ENCODE measurements at regions not wholly inside any gene's neighbourhood (a gene's known extent, or its start where the extent isn't known, plus 50 kb on each side); places are given as distances from the start of the nearest gene placed in this dataset.
"Not testable (repeated sequence)": the region's sequence is repeated elsewhere in the genome, so short reads cannot be mapped to it uniquely, and the experiment has no call there.

GRCh38 chr3:118629821-118630220 is 404.8 kb downstream of the IGSF11 start:
- H3K36me3 Mint-ChIP-seq, result no peaks in the 10 kb centered on the region
- H3K27me3 Mint-ChIP-seq (ENCODE audit: low read depth in 3 of 3), result peaks cover 0 to 3% (median 2%) of the 10 kb centered on the region in 3 donors
- H3K9me3 Mint-ChIP-seq, result peaks cover 0 to 5% (median 0%) of the 10 kb centered on the region in 6 donors
- DNase-seq, result no peak
- H3K4me1 Mint-ChIP-seq, result no peaks in the 10 kb centered on the region
- H3K4me3 Mint-ChIP-seq, result no peak overlapping the region
- H3K27ac Mint-ChIP-seq, result no peak overlapping the region

- H3K4me3 Mint-ChIP-seq, result no peak overlapping the region
These were observed 398.9 kb downstream of the IGSF11 start for GRCh38 chr3:118635711-118636110.

GRCh38 chr3:118636841-118637240 is 397.8 kb downstream of the IGSF11 start:
- peaks cover 0 to 10% (median 2%) of the 10 kb centered on the region in 6 donors for H3K9me3 Mint-ChIP-seq
- H3K27me3 Mint-ChIP-seq (ENCODE audit: low read depth in 3 of 3), result no peaks in the 10 kb centered on the region
- H3K4me1 Mint-ChIP-seq, result no peaks in the 10 kb centered on the region
- DNase-seq, result no peak
- H3K36me3 Mint-ChIP-seq, result no peaks in the 10 kb centered on the region
- H3K27ac Mint-ChIP-seq, result no peak overlapping the region
- no peak overlapping the region for H3K4me3 Mint-ChIP-seq

More at GRCh38 chr3:118635711-118636110, 398.9 kb downstream of the IGSF11 start:
- no peak for DNase-seq
- no peaks in the 10 kb centered on the region for H3K36me3 Mint-ChIP-seq
- H3K27me3 Mint-ChIP-seq (ENCODE audit: low read depth in 3 of 3), result peaks cover 0 to 2% (median under 1%) of the 10 kb centered on the region in 3 donors
- peaks cover 0 to 10% (median 2%) of the 10 kb centered on the region in 6 donors for H3K9me3 Mint-ChIP-seq
- no peak overlapping the region for H3K27ac Mint-ChIP-seq
- no peaks in the 10 kb centered on the region for H3K4me1 Mint-ChIP-seq

- no peaks in the 10 kb centered on the region for H3K27me3 Mint-ChIP-seq (ENCODE audit: low read depth in 3 of 3)
- peaks cover 0 to 10% (median 2%) of the 10 kb centered on the region in 6 donors for H3K9me3 Mint-ChIP-seq
- H3K4me3 Mint-ChIP-seq, result no peak overlapping the region
- no peak for DNase-seq
- H3K36me3 Mint-ChIP-seq, result no peaks in the 10 kb centered on the region
- H3K4me1 Mint-ChIP-seq, result no peaks in the 10 kb centered on the region
- no peak overlapping the region for H3K27ac Mint-ChIP-seq
These were observed 396.8 kb downstream of the IGSF11 start for GRCh38 chr3:118637846-118638245.

GRCh38 chr3:118641608-118642007 is 393.0 kb downstream of the IGSF11 start:
- H3K9me3 Mint-ChIP-seq, result peaks cover 0 to 12% (median under 1%) of the 10 kb centered on the region in 6 donors
- no peak overlapping the region for H3K4me3 Mint-ChIP-seq
- no peaks in the 10 kb centered on the region for H3K27me3 Mint-ChIP-seq (ENCODE audit: low read depth in 3 of 3)
- no peaks in the 10 kb centered on the region for H3K36me3 Mint-ChIP-seq
- no peak for DNase-seq
- no peaks in the 10 kb centered on the region for H3K4me1 Mint-ChIP-seq
- no peak overlapping the region for H3K27ac Mint-ChIP-seq

- Mint-ChIP-seq H3K36me3 (no peaks in the 10 kb centered on the region), H3K9me3 (peaks cover 0 to 9% (median 2%) of the 10 kb centered on the region in 6 donors), H3K27ac (no peak overlapping the region), H3K4me1 (no peaks in the 10 kb centered on the region), H3K4me3 (no peak overlapping the region), H3K27me3 (ENCODE audit: low read depth in 3 of 3) (no peaks in the 10 kb centered on the region)
- DNase-seq, result no peak
These were observed 363.5 kb downstream of the IGSF11 start for GRCh38 chr3:118671192-118671591.

GRCh38 chr3:118675305-118675704 is 359.3 kb downstream of the IGSF11 start:
- Mint-ChIP-seq H3K4me1 (no peaks in the 10 kb centered on the region), H3K27ac (no peak overlapping the region), H3K36me3 (no peaks in the 10 kb centered on the region)

GRCh38 chr3:118678663-118679062 is 356.0 kb downstream of the IGSF11 start:
- DNase-seq; H3K27ac Mint-ChIP-seq; H3K36me3 Mint-ChIP-seq; H3K27me3 Mint-ChIP-seq (ENCODE audit: low read depth in 3 of 3); H3K4me1 Mint-ChIP-seq; H3K4me3 Mint-ChIP-seq: not testable (repeated sequence)
- H3K9me3 Mint-ChIP-seq, result peaks cover 3 to 12% (median 6%) of the 10 kb centered on the region in 6 donors

More at GRCh38 chr3:118675305-118675704, 359.3 kb downstream of the IGSF11 start:
- Mint-ChIP-seq H3K9me3 (peaks cover 0 to 6% (median 0%) of the 10 kb centered on the region in 6 donors), H3K4me3 (no peak overlapping the region), H3K27me3 (ENCODE audit: low read depth in 3 of 3) (no peaks in the 10 kb centered on the region)
- no peak for DNase-seq

GRCh38 chr3:118682921-118683320 is 351.7 kb downstream of the IGSF11 start:
- Mint-ChIP-seq H3K27me3 (ENCODE audit: low read depth in 3 of 3) (peaks cover 0 to 4% (median 0%) of the 10 kb centered on the region in 3 donors), H3K9me3 (peaks cover 3 to 15% (median 6%) of the 10 kb centered on the region in 6 donors), H3K4me3 (no peak overlapping the region), H3K27ac (no peak overlapping the region), H3K36me3 (peaks cover 0 to 3% (median 0%) of the 10 kb centered on the region in 3 donors), H3K4me1 (no peaks in the 10 kb centered on the region)
- no peak for DNase-seq

- no peak overlapping the region for H3K27ac Mint-ChIP-seq
- peaks cover 0 to 3% (median 0%) of the 10 kb centered on the region in 3 donors for H3K36me3 Mint-ChIP-seq
- no peaks in the 10 kb centered on the region for H3K4me1 Mint-ChIP-seq
- no peak overlapping the region for H3K4me3 Mint-ChIP-seq
- DNase-seq, result no peak
- H3K27me3 Mint-ChIP-seq (ENCODE audit: low read depth in 3 of 3), result peaks cover 0 to 4% (median 0%) of the 10 kb centered on the region in 3 donors
- H3K9me3 Mint-ChIP-seq, result peaks cover 3 to 15% (median 6%) of the 10 kb centered on the region in 6 donors
These were observed 351.0 kb downstream of the IGSF11 start for GRCh38 chr3:118683636-118684035.

- no peak overlapping the region for H3K27ac Mint-ChIP-seq
- no peak for DNase-seq
- H3K4me1 Mint-ChIP-seq, result no peaks in the 10 kb centered on the region
- H3K9me3 Mint-ChIP-seq, result peaks cover 0 to 13% (median 3%) of the 10 kb centered on the region in 6 donors
- peaks cover 0 to 3% (median 0%) of the 10 kb centered on the region in 3 donors for H3K27me3 Mint-ChIP-seq (ENCODE audit: low read depth in 3 of 3)
- H3K36me3 Mint-ChIP-seq, result no peaks in the 10 kb centered on the region
- H3K4me3 Mint-ChIP-seq, result no peak overlapping the region
These were observed 346.2 kb downstream of the IGSF11 start for GRCh38 chr3:118688396-118688884.

GRCh38 chr3:118692416-118692815 is 342.2 kb downstream of the IGSF11 start:
- DNase-seq, result no peak
- H3K27ac Mint-ChIP-seq, result no peak overlapping the region
- no peaks in the 10 kb centered on the region for H3K4me1 Mint-ChIP-seq
- peaks cover 0 to 2% (median 0%) of the 10 kb centered on the region in 3 donors for H3K27me3 Mint-ChIP-seq (ENCODE audit: low read depth in 3 of 3)
- no peaks in the 10 kb centered on the region for H3K36me3 Mint-ChIP-seq
- peaks cover 1 to 15% (median 5%) of the 10 kb centered on the region in 6 donors for H3K9me3 Mint-ChIP-seq
- H3K4me3 Mint-ChIP-seq, result no peak overlapping the region

- H3K4me1 Mint-ChIP-seq, result no peaks in the 10 kb centered on the region
- no peak for DNase-seq
- H3K36me3 Mint-ChIP-seq, result no peaks in the 10 kb centered on the region
- no peak overlapping the region for H3K4me3 Mint-ChIP-seq
- no peak overlapping the region for H3K27ac Mint-ChIP-seq
- H3K9me3 Mint-ChIP-seq, result peaks cover 3 to 10% (median 6%) of the 10 kb centered on the region in 6 donors
- peaks cover 0 to 2% (median 0%) of the 10 kb centered on the region in 3 donors for H3K27me3 Mint-ChIP-seq (ENCODE audit: low read depth in 3 of 3)
These were observed 329.0 kb downstream of the IGSF11 start for GRCh38 chr3:118705487-118706219.

- no peaks in the 10 kb centered on the region for H3K36me3 Mint-ChIP-seq
- H3K4me3 Mint-ChIP-seq, result no peak overlapping the region
- H3K27ac Mint-ChIP-seq, result no peak overlapping the region
- peaks cover 1 to 14% (median 4%) of the 10 kb centered on the region in 6 donors for H3K9me3 Mint-ChIP-seq
- DNase-seq, result no peak
- peaks cover 0 to 2% (median 0%) of the 10 kb centered on the region in 3 donors for H3K27me3 Mint-ChIP-seq (ENCODE audit: low read depth in 3 of 3)
- H3K4me1 Mint-ChIP-seq, result no peaks in the 10 kb centered on the region
These were observed 326.7 kb downstream of the IGSF11 start for GRCh38 chr3:118707991-118708390.
